Ishikawa (cell line): ENCODE measurements at regions not wholly inside any gene's neighbourhood (a gene's known extent, or its start where the extent isn't known, plus 50 kb on each side); places are given as distances from the start of the nearest gene placed in this dataset.

ENCODE experiments used
- CEBPB ChIP-seq: IDR thresholded peaks from 2 replicates; pipeline ENCODE4 v1.6.1; 2012
- CREB1 ChIP-seq: IDR thresholded peaks from 2 replicates; pipeline ENCODE4 v1.6.1; 2012; ENCODE audit warnings: low read depth
- EGR1 ChIP-seq: IDR thresholded peaks from 2 replicates; pipeline ENCODE4 v1.6.1; 2012
- EP300 ChIP-seq: IDR thresholded peaks from 2 replicates; pipeline ENCODE4 v1.6.1; 2012; ENCODE audit warnings: borderline replicate concordance
- FOXM1 ChIP-seq: IDR thresholded peaks from 2 replicates; pipeline ENCODE4 v1.6.1; 2012; ENCODE audit warnings: low read depth, borderline replicate concordance
- MAX ChIP-seq: IDR thresholded peaks from 2 replicates; pipeline ENCODE4 v1.6.1; 2012
- NFIC ChIP-seq: IDR thresholded peaks from 2 replicates; pipeline ENCODE4 v1.6.1; 2012
- RAD21 ChIP-seq: IDR thresholded peaks from 2 replicates; pipeline ENCODE4 v1.6.1; 2012; ENCODE audit warnings: low read depth
- REST ChIP-seq: IDR thresholded peaks from 2 replicates; pipeline ENCODE4 v1.6.1; 2012; ENCODE audit warnings: low read depth, mild to moderate bottlenecking
- TAF1 ChIP-seq: IDR thresholded peaks from 2 replicates; pipeline ENCODE4 v1.6.1; 2012; ENCODE audit warnings: low read depth, mild to moderate bottlenecking
- TCF12 ChIP-seq: IDR thresholded peaks from 2 replicates; pipeline ENCODE4 v1.6.1; 2012; ENCODE audit warnings: low read depth
- TEAD4 ChIP-seq: IDR thresholded peaks from 2 replicates; pipeline ENCODE4 v1.6.1; 2012
- USF1 ChIP-seq: IDR thresholded peaks from 2 replicates; pipeline ENCODE4 v1.6.1; 2012
- YY1 ChIP-seq: IDR thresholded peaks from 2 replicates; pipeline ENCODE4 v1.6.1; 2012; ENCODE audit warnings: low read depth
- ZBTB7A ChIP-seq: IDR thresholded peaks from 2 replicates; pipeline ENCODE4 v1.6.1; 2012; ENCODE audit warnings: low read depth

GRCh38 chr2:41329040-41329439 lies 718.8 kb upstream of the PKDCC start:
- TF ChIP-seq USF1: no peak
- no peak for TF ChIP-seq FOXM1
- TF ChIP-seq TEAD4: no peak
- TF ChIP-seq CEBPB: no peak
- TF ChIP-seq RAD21: no peak
- no peak for TF ChIP-seq MAX

- TF ChIP-seq USF1 (no peak), NFIC (no peak), RAD21 (no peak), EGR1 (no peak), MAX (no peak), ZBTB7A (no peak), CEBPB (no peak), EP300 (no peak), YY1 (no peak), TAF1 (no peak), TCF12 (no peak), TEAD4 (no peak), CREB1 (no peak), FOXM1 (no peak), REST (no peak)
These were observed 713.7 kb upstream of the PKDCC start for GRCh38 chr2:41334159-41334558.

GRCh38 chr2:41337956-41338355 lies 709.9 kb upstream of the PKDCC start:
- TF ChIP-seq ZBTB7A (no peak), TAF1 (no peak)

GRCh38 chr2:41344529-41344928 lies 703.3 kb upstream of the PKDCC start:
- no peak for TF ChIP-seq EP300
- TF ChIP-seq CEBPB: no peak
- TF ChIP-seq EGR1: no peak
- no peak for TF ChIP-seq FOXM1
- no peak for TF ChIP-seq ZBTB7A
- no peak for TF ChIP-seq CREB1
- no peak for TF ChIP-seq TEAD4

- no peak for TF ChIP-seq RAD21
- TF ChIP-seq NFIC: no peak
- TF ChIP-seq REST: no peak
- no peak for TF ChIP-seq USF1
- no peak for TF ChIP-seq EGR1
- no peak for TF ChIP-seq YY1
- TF ChIP-seq EP300: no peak
- no peak for TF ChIP-seq TCF12
- TF ChIP-seq CEBPB: no peak
- no peak for TF ChIP-seq CREB1
- no peak for TF ChIP-seq ZBTB7A
- TF ChIP-seq MAX: no peak
- no peak for TF ChIP-seq TEAD4
- no peak for TF ChIP-seq FOXM1
- TF ChIP-seq TAF1: no peak
These were observed 694.8 kb upstream of the PKDCC start for GRCh38 chr2:41353060-41353459.

GRCh38 chr2:41355794-41356193 lies 692.0 kb upstream of the PKDCC start:
- TF ChIP-seq TCF12: no peak
- TF ChIP-seq CEBPB: no peak
- no peak for TF ChIP-seq ZBTB7A
- no peak for TF ChIP-seq EGR1
- no peak for TF ChIP-seq RAD21
- TF ChIP-seq EP300: no peak
- no peak for TF ChIP-seq REST
- TF ChIP-seq MAX: no peak
- TF ChIP-seq TAF1: no peak
- no peak for TF ChIP-seq FOXM1
- no peak for TF ChIP-seq NFIC
- TF ChIP-seq USF1: no peak
- no peak for TF ChIP-seq TEAD4
- TF ChIP-seq YY1: no peak
- no peak for TF ChIP-seq CREB1
